ENCODE measurements at regions not wholly inside any gene's neighbourhood (a gene's known extent, or its start where the extent isn't known, plus 50 kb on each side); places are given as distances from the start of the nearest gene placed in this dataset.

DNA sequence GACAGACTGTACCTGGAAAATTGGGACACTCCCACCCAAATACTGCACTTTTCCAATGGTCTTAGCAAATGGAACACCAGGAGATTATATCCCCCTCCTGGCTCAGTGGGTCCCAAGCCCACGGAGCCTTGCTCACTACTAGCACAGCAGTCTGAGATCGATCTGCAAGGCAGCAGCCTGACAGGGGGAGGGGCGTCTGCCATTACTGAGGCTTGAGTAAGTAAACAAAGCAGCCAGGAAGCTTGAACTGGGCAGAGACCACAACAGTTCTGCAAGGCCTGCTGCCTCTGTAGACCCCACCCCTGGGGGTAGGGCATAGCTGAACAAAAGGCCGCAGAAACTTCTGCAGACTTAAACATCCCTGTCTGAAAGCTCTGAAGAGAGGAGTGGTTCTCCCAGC, 260.0 kb upstream of the ST8SIA4 start:
- TF ChIP-seq, protein P1, sequence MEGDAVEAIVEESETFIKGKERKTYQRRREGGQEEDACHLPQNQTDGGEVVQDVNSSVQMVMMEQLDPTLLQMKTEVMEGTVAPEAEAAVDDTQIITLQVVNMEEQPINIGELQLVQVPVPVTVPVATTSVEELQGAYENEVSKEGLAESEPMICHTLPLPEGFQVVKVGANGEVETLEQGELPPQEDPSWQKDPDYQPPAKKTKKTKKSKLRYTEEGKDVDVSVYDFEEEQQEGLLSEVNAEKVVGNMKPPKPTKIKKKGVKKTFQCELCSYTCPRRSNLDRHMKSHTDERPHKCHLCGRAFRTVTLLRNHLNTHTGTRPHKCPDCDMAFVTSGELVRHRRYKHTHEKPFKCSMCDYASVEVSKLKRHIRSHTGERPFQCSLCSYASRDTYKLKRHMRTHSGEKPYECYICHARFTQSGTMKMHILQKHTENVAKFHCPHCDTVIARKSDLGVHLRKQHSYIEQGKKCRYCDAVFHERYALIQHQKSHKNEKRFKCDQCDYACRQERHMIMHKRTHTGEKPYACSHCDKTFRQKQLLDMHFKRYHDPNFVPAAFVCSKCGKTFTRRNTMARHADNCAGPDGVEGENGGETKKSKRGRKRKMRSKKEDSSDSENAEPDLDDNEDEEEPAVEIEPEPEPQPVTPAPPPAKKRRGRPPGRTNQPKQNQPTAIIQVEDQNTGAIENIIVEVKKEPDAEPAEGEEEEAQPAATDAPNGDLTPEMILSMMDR (IDR thresholded peaks at IDR 0.05; ENCODE audit: borderline replicate concordance, control extremely low read depth, extremely low read depth, insufficient read depth, missing control alignments), result no peak
- in situ Hi-C loops (cut with MboI; ENCODE audit: low sequenced_read_pairs, unreplicated experiment), result no loop called here
- DNase-seq (ENCODE audit: low spot score), result no peak

DNA sequence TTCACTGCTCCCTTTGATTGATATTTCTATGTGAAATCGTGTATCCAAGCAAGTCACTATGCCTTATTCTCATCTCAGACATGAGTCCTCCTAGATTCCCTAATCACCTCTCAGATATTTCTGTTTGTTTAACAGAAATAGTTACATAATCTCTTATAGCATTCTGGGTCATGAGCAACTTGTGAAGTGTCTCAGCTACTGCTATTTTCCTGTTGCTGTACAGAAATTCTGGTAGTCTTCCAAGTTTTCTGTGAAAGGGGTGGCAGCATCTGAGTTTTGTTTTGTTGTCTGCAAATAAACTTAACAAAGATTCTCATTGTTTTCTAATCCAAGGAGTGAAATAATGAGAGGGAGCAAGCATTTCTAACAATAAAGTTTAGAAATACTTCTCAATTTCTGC, 256.9 kb upstream of the ST8SIA4 start:
- in situ Hi-C loops (cut with MboI; ENCODE audit: low sequenced_read_pairs, unreplicated experiment), result no loop called here
- no peak for DNase-seq (ENCODE audit: low spot score)
- TF ChIP-seq, protein P1 (IDR thresholded peaks at IDR 0.05; ENCODE audit: borderline replicate concordance, control extremely low read depth, extremely low read depth, insufficient read depth, missing control alignments), result no peak

DNA sequence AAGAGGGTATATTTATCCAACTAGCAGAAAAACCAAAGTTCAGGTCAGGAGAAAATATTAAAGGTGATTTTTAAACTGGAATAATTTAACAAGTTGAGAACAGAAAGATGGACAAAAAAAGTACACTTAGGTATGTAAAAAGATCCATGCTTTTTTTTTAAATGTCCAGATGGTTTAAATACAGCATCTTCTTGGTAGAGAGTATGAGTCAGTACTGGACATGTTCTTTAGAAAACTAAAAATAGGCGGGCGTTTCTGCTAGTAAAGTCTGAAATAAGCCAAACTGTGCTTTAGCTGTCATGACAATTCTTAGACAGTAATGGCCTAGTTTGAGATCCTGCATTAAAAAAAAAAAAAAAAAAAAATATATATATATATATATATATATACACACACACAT, 255.9 kb upstream of the ST8SIA4 start:
- TF ChIP-seq, protein P1 (IDR thresholded peaks at IDR 0.05; ENCODE audit: borderline replicate concordance, control extremely low read depth, extremely low read depth, insufficient read depth, missing control alignments), result no peak
- in situ Hi-C loops (cut with MboI; ENCODE audit: low sequenced_read_pairs, unreplicated experiment), result no loop called here
- no peak for DNase-seq (ENCODE audit: low spot score)

DNA sequence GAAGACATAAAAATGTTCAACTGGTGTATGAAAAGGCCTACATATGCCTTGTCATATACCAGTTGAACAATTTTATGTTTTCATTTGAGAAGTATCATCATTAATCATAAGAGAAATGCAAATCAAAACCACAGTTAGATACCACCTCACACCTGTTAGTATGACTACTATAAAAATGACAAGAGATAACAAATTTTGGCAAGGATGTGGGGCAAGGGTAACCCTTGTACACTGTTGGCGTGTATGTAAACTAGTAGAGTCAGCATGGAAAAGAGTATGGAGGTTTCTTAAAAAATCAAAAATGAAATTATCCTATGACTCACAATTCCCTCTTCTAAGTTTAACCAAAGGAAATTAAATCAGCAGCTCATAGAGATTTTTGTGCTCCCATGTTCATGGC, 250.4 kb upstream of the ST8SIA4 start:
- no peak for DNase-seq (ENCODE audit: low spot score)
- TF ChIP-seq, protein P1 (IDR thresholded peaks at IDR 0.05; ENCODE audit: borderline replicate concordance, control extremely low read depth, extremely low read depth, insufficient read depth, missing control alignments), result no peak
- in situ Hi-C loops (cut with MboI; ENCODE audit: low sequenced_read_pairs, unreplicated experiment), result no loop called here

DNA sequence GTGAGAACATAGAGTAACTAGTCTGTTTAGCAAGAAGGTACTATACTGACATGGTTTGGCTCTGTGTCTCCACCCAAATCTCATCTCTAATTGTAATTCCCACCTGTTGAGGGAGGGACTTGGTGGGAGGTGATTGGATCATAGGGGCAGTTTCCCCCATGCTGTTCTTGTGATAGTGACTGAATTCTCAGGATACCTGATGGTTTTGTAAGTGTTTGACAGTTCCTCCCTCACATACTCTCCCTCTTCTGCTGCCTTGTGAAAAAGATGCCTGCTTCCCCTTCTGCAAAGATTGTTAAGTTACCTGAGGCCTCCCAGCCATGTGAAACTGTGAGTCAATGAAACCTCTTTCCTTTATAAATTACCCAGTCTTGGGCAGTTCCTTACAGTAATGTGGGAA, 240.4 kb upstream of the ST8SIA4 start:
- no peak for DNase-seq (ENCODE audit: low spot score)
- in situ Hi-C loops (cut with MboI; ENCODE audit: low sequenced_read_pairs, unreplicated experiment), result no loop called here
- TF ChIP-seq, protein P1 (IDR thresholded peaks at IDR 0.05; ENCODE audit: borderline replicate concordance, control extremely low read depth, extremely low read depth, insufficient read depth, missing control alignments), result no peak

DNA sequence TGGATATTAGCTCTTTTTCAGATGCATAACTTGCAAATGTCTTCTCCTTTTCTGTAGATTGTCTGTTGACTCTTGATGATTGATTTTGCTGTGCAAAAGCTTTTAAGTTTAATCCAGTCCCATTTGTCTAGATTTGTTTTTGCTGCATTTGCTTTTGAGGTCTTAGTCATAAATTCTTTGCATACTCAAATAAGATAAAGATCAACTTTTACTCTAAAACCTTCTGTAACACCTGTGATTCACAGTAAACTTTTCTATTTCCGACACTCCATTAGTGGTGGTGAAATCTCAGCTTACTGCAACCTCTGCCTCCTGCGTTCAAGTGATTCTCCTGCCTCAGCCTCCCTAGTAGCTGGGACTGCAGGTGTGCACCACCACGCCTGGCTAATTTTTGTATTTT, 239.0 kb upstream of the ST8SIA4 start:
- in situ Hi-C loops (cut with MboI; ENCODE audit: low sequenced_read_pairs, unreplicated experiment), result no loop called here
- DNase-seq (ENCODE audit: low spot score), result no peak
- TF ChIP-seq, protein P1 (IDR thresholded peaks at IDR 0.05; ENCODE audit: borderline replicate concordance, control extremely low read depth, extremely low read depth, insufficient read depth, missing control alignments), result no peak

DNA sequence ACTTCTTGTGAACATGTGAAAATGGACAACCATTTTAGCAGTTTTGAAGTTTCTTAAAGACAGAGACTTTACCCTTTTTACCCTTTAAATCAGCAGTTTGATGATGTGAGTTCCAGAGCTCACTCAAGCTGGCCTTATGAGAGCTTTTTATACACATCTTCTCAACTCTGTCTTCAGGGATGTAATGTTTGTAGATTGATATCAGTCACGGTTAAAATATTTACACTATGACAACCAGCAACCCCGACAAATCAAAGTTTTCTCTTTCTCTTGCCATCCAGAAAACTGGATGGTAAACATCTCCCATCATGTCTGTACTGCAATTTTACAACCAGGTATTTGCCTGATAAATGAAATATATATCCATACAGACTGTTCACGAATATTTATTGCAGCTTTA, 233.4 kb upstream of the ST8SIA4 start:
- TF ChIP-seq, protein P1 (IDR thresholded peaks at IDR 0.05; ENCODE audit: borderline replicate concordance, control extremely low read depth, extremely low read depth, insufficient read depth, missing control alignments), result no peak
- in situ Hi-C loops (cut with MboI; ENCODE audit: low sequenced_read_pairs, unreplicated experiment), result no loop called here
- no peak for DNase-seq (ENCODE audit: low spot score)
